IMR-90 (cell line): ENCODE measurements at regions not wholly inside any gene's neighbourhood (a gene's known extent, or its start where the extent isn't known, plus 50 kb on each side); places are given as distances from the start of the nearest gene placed in this dataset.

Source experiments
- ATAC-seq: fragments of 200-7000 bp; cut with Tn5 transposase; 2 replicates; pipeline ENCODE4 v1.9.1; 2020; ENCODE audit warnings: low read depth, mild to moderate bottlenecking, moderate library complexity
- BruUV-seq: library from RNA; stranded (reverse); fragments of 400-500 nt; replicated peaks from 2 replicates; lab custom pipeline; 2021; lab: Mats Ljungman, UMichigan
- CTCF ChIA-PET: fragments of 300-600 bp; formaldehyde crosslinking; extraction: SDS; loops from one replicate; lab custom pipeline; 2021; ENCODE audit warnings: antibody characterized with exemption; lab: Yijun Ruan, JAX
- POLR2A ChIA-PET: fragments of 300-600 bp; sonication (Branson Sonifier 250); formaldehyde crosslinking; loops from one replicate; lab custom pipeline; 2022; ENCODE audit warnings: antibody characterized with exemption; ENCODE audit not compliant: unreplicated experiment; lab: Charles Lee
- DNase-seq: peaks from one replicate; pipeline ENCODE4 v3.0.0; 2013
- H2AFZ ChIP-seq: replicated peaks from 2 replicates; pipeline ENCODE3; 2013; ENCODE audit warnings: low read length, mild to moderate bottlenecking; ENCODE audit not compliant: poor library complexity
- H2AK5ac ChIP-seq: 2 replicates; pipeline ENCODE4 v1.6.1; 2013; ENCODE audit warnings: low read depth, low read length, inconsistent platforms
- H2AK9ac ChIP-seq: replicated peaks from 2 replicates; pipeline ENCODE3; 2013; ENCODE audit warnings: mild to moderate bottlenecking, low read depth, low read length, moderate library complexity; ENCODE audit not compliant: poor library complexity
- H2BK120ac ChIP-seq: 2 replicates; pipeline ENCODE4 v1.6.1; 2013; ENCODE audit warnings: low read depth, low read length, inconsistent platforms
- H2BK15ac ChIP-seq: 3 replicates; pipeline ENCODE4 v1.6.1; 2013; ENCODE audit warnings: low read depth, low read length, inconsistent platforms
- H2BK20ac ChIP-seq: 2 replicates; pipeline ENCODE4 v1.6.1; 2013; ENCODE audit warnings: low read depth, mild to moderate bottlenecking, inconsistent platforms, low read length, moderate library complexity
- H2BK5ac ChIP-seq: 2 replicates; pipeline ENCODE4 v1.6.1; 2013; ENCODE audit warnings: mild to moderate bottlenecking, low read depth, low read length, inconsistent platforms; ENCODE audit not compliant: poor library complexity, severe bottlenecking
- H3K14ac ChIP-seq: replicated peaks from 2 replicates; pipeline ENCODE4 v1.6.1; 2013; ENCODE audit warnings: low read depth, low read length, inconsistent platforms
- H3K18ac ChIP-seq: 2 replicates; pipeline ENCODE4 v1.6.1; 2013; ENCODE audit warnings: low read depth, low read length, control low read depth
- H3K23ac ChIP-seq: 2 replicates; pipeline ENCODE4 v1.6.1; 2013; ENCODE audit warnings: low read depth, low read length, inconsistent platforms
- H3K27ac ChIP-seq: 2 replicates; pipeline ENCODE4 v1.5.1; 2013; ENCODE audit warnings: mild to moderate bottlenecking, control low read depth, low read length; ENCODE audit not compliant: insufficient read depth
- H3K27me3 ChIP-seq: 2 replicates; pipeline ENCODE4 v1.6.1; 2013; ENCODE audit warnings: low read length; ENCODE audit not compliant: control insufficient read depth, insufficient read depth
- H3K36me3 ChIP-seq: 2 replicates; pipeline ENCODE4 v1.6.1; 2013; ENCODE audit warnings: low read length, mixed read lengths; ENCODE audit not compliant: control insufficient read depth, insufficient read depth
- H3K4ac ChIP-seq: 2 replicates; pipeline ENCODE4 v1.6.1; 2013; ENCODE audit warnings: low read depth, low read length, inconsistent platforms
- H3K4me1 ChIP-seq: 2 replicates; pipeline ENCODE4 v1.6.1; 2013; ENCODE audit warnings: low read length, mixed read lengths; ENCODE audit not compliant: control insufficient read depth, insufficient read depth
- H3K4me2 ChIP-seq: 2 replicates; pipeline ENCODE4 v1.6.1; 2013; ENCODE audit warnings: low read depth, mild to moderate bottlenecking, control low read depth, low read length, moderate library complexity
- H3K4me3 ChIP-seq: 2 replicates; pipeline ENCODE4 v1.5.1; 2013; ENCODE audit warnings: low read depth, mild to moderate bottlenecking, control low read depth, low read length, moderate library complexity; ENCODE audit not compliant: insufficient read depth
- H3K56ac ChIP-seq: 2 replicates; pipeline ENCODE4 v1.6.1; 2013; ENCODE audit warnings: low read length, inconsistent platforms; ENCODE audit not compliant: insufficient read depth; ENCODE audit errors: extremely low read depth
- H3K79me1 ChIP-seq, 2 experiments: 2 replicates each; pipeline ENCODE4 v1.6.1; 2013; ENCODE audit warnings: low read length in 2 of 2, inconsistent platforms in 1 of 2, low read depth in 1 of 2
- H3K9ac ChIP-seq: 2 replicates; pipeline ENCODE4 v1.6.1; 2013; ENCODE audit warnings: low read depth, low read length, control low read depth
- H3K9me1 ChIP-seq: 2 replicates; pipeline ENCODE4 v1.6.1; 2013; ENCODE audit warnings: low read length, inconsistent platforms; ENCODE audit not compliant: insufficient read depth
- H3K9me3 ChIP-seq: 2 replicates; pipeline ENCODE4 v1.6.1; 2013; ENCODE audit warnings: low read length; ENCODE audit not compliant: control insufficient read depth, insufficient read depth
- H4K20me1 ChIP-seq: 2 replicates; pipeline ENCODE4 v1.6.1; 2013; ENCODE audit warnings: low read length, inconsistent platforms; ENCODE audit not compliant: insufficient read depth
- H4K5ac ChIP-seq: 2 replicates; pipeline ENCODE4 v1.6.1; 2013; ENCODE audit warnings: mild to moderate bottlenecking, low read depth, low read length, control low read depth
- H4K8ac ChIP-seq, 2 experiments: 2 replicates each; pipeline ENCODE4 v1.6.1; 2013; ENCODE audit warnings: low read depth in 2 of 2, low read length in 2 of 2, control low read depth in 1 of 2, inconsistent platforms in 1 of 2
- H4K91ac ChIP-seq: 2 replicates; pipeline ENCODE4 v1.6.1; 2013; ENCODE audit warnings: low read depth, low read length, inconsistent platforms; ENCODE audit not compliant: insufficient read depth
- BHLHE40 ChIP-seq: fragments of 150-350 bp; IDR thresholded peaks from 2 replicates; pipeline ENCODE4 v1.6.1; 2016; ENCODE audit warnings: mild to moderate bottlenecking, low read depth, low read length
- CEBPB ChIP-seq: IDR thresholded peaks from 2 replicates; pipeline ENCODE4 v1.6.1; 2012; ENCODE audit warnings: low read depth, low read length, improper control_type of control experiment
- CHD1 ChIP-seq: IDR thresholded peaks from 2 replicates; pipeline ENCODE4 v1.6.1; 2012; ENCODE audit warnings: low read depth, low read length, improper control_type of control experiment
- FOS ChIP-seq: fragments of 150-350 bp; IDR thresholded peaks from 2 replicates; pipeline ENCODE4 v1.6.1; 2016; ENCODE audit warnings: low read depth, low read length
- MAFK ChIP-seq: IDR thresholded peaks from 2 replicates; pipeline ENCODE4 v1.6.1; 2012; ENCODE audit warnings: low read depth, low read length, improper control_type of control experiment
- MXI1 ChIP-seq: IDR thresholded peaks from 2 replicates; pipeline ENCODE4 v1.6.1; 2012; ENCODE audit warnings: low read depth, mild to moderate bottlenecking, low read length, moderate library complexity, borderline replicate concordance
- NFE2L2 ChIP-seq: fragments of 150-350 bp; IDR thresholded peaks from 2 replicates; pipeline ENCODE4 v1.6.1; 2016; ENCODE audit warnings: low read depth, mild to moderate bottlenecking, low read length
- POLR2A ChIP-seq: IDR thresholded peaks from 2 replicates; pipeline ENCODE4 v1.6.1; 2012; ENCODE audit warnings: mild to moderate bottlenecking, low read depth, low read length
- RCOR1 ChIP-seq: IDR thresholded peaks from 2 replicates; pipeline ENCODE4 v1.6.1; 2012; ENCODE audit warnings: mild to moderate bottlenecking, low read length, improper control_type of control experiment; ENCODE audit not compliant: insufficient replicate concordance
- RFX5 ChIP-seq: IDR thresholded peaks from 2 replicates; pipeline ENCODE4 v1.8.0; 2012; ENCODE audit warnings: low read depth, mild to moderate bottlenecking, low read length, moderate library complexity
- SMC3 ChIP-seq: fragments of 150-350 bp; IDR thresholded peaks from 2 replicates; pipeline ENCODE4 v1.6.1; 2016; ENCODE audit warnings: low read depth, mild to moderate bottlenecking, antibody characterized with exemption, low read length, moderate library complexity
- WGBS, 2 experiments: methylation state at CpG; one replicate each; pipeline versions ENCODE4 v1.1.5 to v1.1.7; 2013; ENCODE audit warnings: missing lambda C conversion rate in 2 of 2; ENCODE audit not compliant: insufficient read length in 1 of 2; ENCODE audit errors: extremely low coverage in 2 of 2; 5-methylcytosine and 5-hydroxymethylcytosine counted together
- dilution Hi-C: fragments of 300-500 bp; cut with HindIII; formaldehyde crosslinking; loops from one replicate; pipeline ENCODE4 v1.14.3; 2018; ENCODE audit warnings: low sequenced_read_pairs; ENCODE audit not compliant: unreplicated experiment
- in situ Hi-C: fragments of 300-500 bp; cut with MboI; formaldehyde crosslinking; loops from 3 replicates; pipeline ENCODE4 v1.14.3; 2019; ENCODE audit warnings: low sequenced_read_pairs, inconsistent platforms, mixed read lengths
- intact Hi-C: fragments of 100-400 bp; cut with micrococcal nuclease; formaldehyde crosslinking; loops from 2 replicates; pipeline ENCODE4 v1.10.0; 2022
- TF ChIP-seq, protein P1 (sequence below): fragments of 150-350 bp; IDR thresholded peaks from 2 replicates; pipeline ENCODE4 v1.6.1; 2017; ENCODE audit warnings: mild to moderate bottlenecking, antibody characterized with exemption, low read length, low read depth

DNA sequence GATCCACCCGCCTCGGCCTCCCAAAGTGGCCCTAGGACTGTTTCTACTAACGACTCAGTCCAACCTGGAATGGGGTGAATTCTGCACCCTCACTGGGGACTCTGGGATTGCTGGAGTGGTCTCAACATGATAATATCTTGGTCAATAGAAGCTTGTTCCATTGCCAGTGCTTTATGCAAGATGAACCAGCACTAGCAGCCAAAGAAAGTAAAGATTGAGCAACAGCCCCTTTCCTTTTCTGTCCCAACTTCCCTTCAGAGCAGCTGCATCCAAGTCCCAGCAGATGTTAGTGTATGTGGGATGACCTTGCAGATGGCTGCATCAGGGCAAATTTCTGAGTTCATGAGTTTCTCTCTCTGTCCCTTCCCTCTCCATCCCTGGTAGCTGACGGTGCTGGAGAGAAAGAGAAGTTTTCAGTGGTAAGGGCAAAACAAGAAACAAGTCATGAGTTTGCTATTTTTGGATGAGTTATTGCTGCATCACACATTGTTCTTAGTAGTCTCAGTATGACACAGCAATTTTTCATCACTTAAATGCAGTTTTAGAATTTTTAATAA is 183.6 kb upstream of the EDNRB start:
- CTCF ChIA-PET: interaction anchor here (1.5 kb wide), 1 partner anchor 18 kb away, joined by 3 read pairs; no protein-coding TSS in a partner anchor

More for the DNA sequence above, 183.6 kb upstream of the EDNRB start:
- peak; percentile 52 for DNase-seq
- intact Hi-C loops: no loop called here
- no CpG with 5 or more reads among the region's 4 CpGs for WGBS, 2 experiments
- H2BK20ac ChIP-seq: peak overlapping the region; percentile 10; the same call in 1 of the 2 replicates
- in situ Hi-C loops: no loop called here
- no peaks in the 10 kb centered on the region for H3K27me3 ChIP-seq
- H3K23ac ChIP-seq: no peak overlapping the region
- H3K4me2 ChIP-seq: no peak overlapping the region
- H3K27ac ChIP-seq: no peak overlapping the region
- no peak overlapping the region for H2BK5ac ChIP-seq
- H3K9me3 ChIP-seq: no peaks in the 10 kb centered on the region
- no peak overlapping the region for H3K4ac ChIP-seq
- dilution Hi-C loops: no loop called here
- no peak overlapping the region for H3K18ac ChIP-seq
- POLR2A ChIA-PET: no interaction called here
- H3K4me3 ChIP-seq: no peak overlapping the region
- no peaks in the 10 kb centered on the region for H3K79me1 ChIP-seq
- H2AK5ac ChIP-seq: no peak overlapping the region
- no peak overlapping the region for H3K9ac ChIP-seq
- H3K56ac ChIP-seq: no peak overlapping the region
- no peaks in the 10 kb centered on the region for H3K36me3 ChIP-seq
- TF ChIP-seq, protein P1, sequence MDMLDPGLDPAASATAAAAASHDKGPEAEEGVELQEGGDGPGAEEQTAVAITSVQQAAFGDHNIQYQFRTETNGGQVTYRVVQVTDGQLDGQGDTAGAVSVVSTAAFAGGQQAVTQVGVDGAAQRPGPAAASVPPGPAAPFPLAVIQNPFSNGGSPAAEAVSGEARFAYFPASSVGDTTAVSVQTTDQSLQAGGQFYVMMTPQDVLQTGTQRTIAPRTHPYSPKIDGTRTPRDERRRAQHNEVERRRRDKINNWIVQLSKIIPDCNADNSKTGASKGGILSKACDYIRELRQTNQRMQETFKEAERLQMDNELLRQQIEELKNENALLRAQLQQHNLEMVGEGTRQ: no peak
- TF ChIP-seq RFX5 (no peak), CHD1 (no peak), MXI1 (no peak), RCOR1 (no peak), BHLHE40 (no peak), SMC3 (no peak), POLR2A (no peak), CEBPB (peak; percentile 42), NFE2L2 (peak; percentile 85), FOS (no peak), MAFK (peak; percentile 37)
- peak; percentile 56 for ATAC-seq
- H2AK9ac ChIP-seq: peak overlapping the region; percentile 26
- H3K9me1 ChIP-seq: no peaks in the 10 kb centered on the region
- H4K20me1 ChIP-seq: no peaks in the 10 kb centered on the region
- H3K14ac ChIP-seq: no peak overlapping the region
- BruUV-seq: no TSS peak
- H2BK120ac ChIP-seq: no peak overlapping the region
- H4K8ac ChIP-seq: 0 out of 4 replicates have a peak overlapping the region, but pooled peaks of 1 of the 2 experiments have one; percentile 14
- H3K4me1 ChIP-seq: no peaks in the 10 kb centered on the region
- no peak overlapping the region for H4K5ac ChIP-seq
- no peak overlapping the region for H4K91ac ChIP-seq
- no peak overlapping the region for H2BK15ac ChIP-seq
- H2AFZ ChIP-seq: peak overlapping the region; percentile 77
